SK-N-SH (cell line): ENCODE measurements at regions not wholly inside any gene's neighbourhood (a gene's known extent, or its start where the extent isn't known, plus 50 kb on each side); places are given as distances from the start of the nearest gene placed in this dataset.
A peak's percentile ranks its signal among the peaks of the same experiment; 100 is the strongest.

Experiments used
- CTCF ChIA-PET: fragments of 300-600, 350-600 bp; formaldehyde crosslinking; extraction: SDS; loops from one replicate; lab custom pipeline; 2021; lab: Yijun Ruan, JAX
- POLR2A ChIA-PET: fragments of 350-600 bp; sonication (Branson Sonifier 250); formaldehyde crosslinking; extraction: SDS; loops from one replicate; lab custom pipeline; 2020; ENCODE audit warnings: antibody characterized with exemption, inconsistent platforms; lab: Yijun Ruan, JAX
- DNase-seq: peaks from one replicate; pipeline ENCODE4 v3.0.0; 2012
- H2AFZ ChIP-seq: fragments of 200-600 bp; sonication (generic); 2 replicates; pipeline ENCODE4 v1.8.1; 2016; ENCODE audit warnings: antibody characterized with exemption, mild to moderate bottlenecking, low read depth
- H3F3A ChIP-seq: fragments of 200-600 bp; sonication (generic); replicated peaks from 2 replicates; pipeline ENCODE3; 2016; ENCODE audit warnings: antibody characterized with exemption, mild to moderate bottlenecking; ENCODE audit not compliant: insufficient read depth
- H3K27ac ChIP-seq, 2 experiments: fragments of 200-500 bp in 1 of 2; fragments of 200-600 bp in 1 of 2; sonication (Bioruptor generic) in 1 of 2; sonication (generic), shearing (Covaris generic) in 1 of 2; 2 replicates each; pipeline versions ENCODE4 v1.5.1 to v1.6.1; 2014 to 2016; ENCODE audit warnings: low read depth in 2 of 2, inconsistent platforms in 1 of 2, low read length in 1 of 2, mild to moderate bottlenecking in 1 of 2, mixed read lengths in 1 of 2
- H3K27me3 ChIP-seq: fragments of 200-600 bp; sonication (generic), shearing (Covaris generic); 2 replicates; pipeline ENCODE4 v1.6.1; 2016; ENCODE audit warnings: mixed run types; ENCODE audit not compliant: insufficient read depth
- H3K36me3 ChIP-seq, 2 experiments: fragments of 200-500 bp in 1 of 2; fragments of 200-600 bp in 1 of 2; sonication (Bioruptor generic) in 1 of 2; sonication (generic) in 1 of 2; replicated peaks in 1 of 2; 2 replicates each; pipeline versions ENCODE3 to v1.5.1; 2014 to 2016; ENCODE audit warnings: low read length in 1 of 2, mild to moderate bottlenecking in 1 of 2; ENCODE audit not compliant: insufficient read depth in 2 of 2, control insufficient read depth in 1 of 2
- H3K4me1 ChIP-seq, 2 experiments: fragments of 200-500 bp in 1 of 2; fragments of 200-600 bp in 1 of 2; sonication (Bioruptor generic) in 1 of 2; sonication (generic), shearing (Covaris generic) in 1 of 2; 2 replicates each; pipeline versions ENCODE4 v1.5.1 to v1.6.1; 2014 to 2016; ENCODE audit warnings: low read depth in 1 of 2, low read length in 1 of 2, mixed run types in 1 of 2; ENCODE audit not compliant: insufficient read depth in 2 of 2, control insufficient read depth in 1 of 2
- H3K4me2 ChIP-seq: fragments of 200-600 bp; sonication (generic), shearing (Covaris generic); 2 replicates; pipeline ENCODE4 v1.6.1; 2017; ENCODE audit warnings: mixed run types
- H3K4me3 ChIP-seq, 2 experiments: fragments of 200-500 bp in 1 of 2; fragments of 200-600 bp in 1 of 2; sonication (Bioruptor generic) in 1 of 2; sonication (generic), shearing (Covaris generic) in 1 of 2; 2 replicates each; pipeline versions ENCODE4 v1.5.1 to v1.8.1; 2014 to 2016; ENCODE audit warnings: low read depth in 2 of 2, inconsistent platforms in 1 of 2, low read length in 1 of 2, mild to moderate bottlenecking in 1 of 2, mixed read lengths in 1 of 2, moderate library complexity in 1 of 2
- H3K79me2 ChIP-seq: fragments of 200-600 bp; sonication (generic); 2 replicates; pipeline ENCODE4 v1.8.1; 2017; ENCODE audit warnings: mild to moderate bottlenecking; ENCODE audit not compliant: insufficient read depth
- H3K9ac ChIP-seq: fragments of 200-600 bp; sonication (generic); 2 replicates; pipeline ENCODE4 v1.6.1; 2017; ENCODE audit warnings: mixed run types
- H3K9me2 ChIP-seq: fragments of 200-600 bp; sonication (generic); 2 replicates; pipeline ENCODE4 v1.6.1; 2017; ENCODE audit warnings: mixed run types
- H3K9me3 ChIP-seq: fragments of 200-600 bp; sonication (generic); 2 replicates; pipeline ENCODE4 v1.6.1; 2017; ENCODE audit warnings: mixed run types, mild to moderate bottlenecking, moderate library complexity
- H4K20me1 ChIP-seq: fragments of 200-600 bp; sonication (generic); 2 replicates; pipeline ENCODE4 v1.6.1; 2017; ENCODE audit warnings: mild to moderate bottlenecking, mixed run types; ENCODE audit not compliant: insufficient read depth
- ELF1 ChIP-seq: IDR thresholded peaks from 2 replicates; pipeline ENCODE4 v1.4.0; 2012
- EP300 ChIP-seq, 2 experiments: IDR thresholded peaks; 2 replicates each; pipeline versions ENCODE4 v1.4.0 to v1.6.1; 2012; ENCODE audit warnings: borderline replicate concordance in 1 of 2, low read depth in 1 of 2, low read length in 1 of 2
- FOXJ3 ChIP-seq: sonication (generic); formaldehyde crosslinking; IDR thresholded peaks from 2 replicates; pipeline ENCODE4 v1.5.1; 2020; ENCODE audit warnings: mild to moderate bottlenecking, missing genetic modification reagents
- FOXM1 ChIP-seq: IDR thresholded peaks from 2 replicates; pipeline ENCODE4 v1.4.0; 2012; ENCODE audit warnings: low read depth, mild to moderate bottlenecking
- GATA2 ChIP-seq: sonication (generic); formaldehyde crosslinking; IDR thresholded peaks from 2 replicates; pipeline ENCODE4 v1.5.0; 2020; ENCODE audit warnings: mild to moderate bottlenecking, missing genetic modification reagents
- JUND ChIP-seq: IDR thresholded peaks from 2 replicates; pipeline ENCODE4 v1.4.0; 2012
- MAX ChIP-seq: IDR thresholded peaks from 2 replicates; pipeline ENCODE4 v1.4.0; 2012; ENCODE audit warnings: low read depth
- MEF2A ChIP-seq: IDR thresholded peaks from 2 replicates; pipeline ENCODE4 v1.4.0; 2012; ENCODE audit warnings: low read depth, borderline replicate concordance
- MXI1 ChIP-seq: IDR thresholded peaks from 2 replicates; pipeline ENCODE4 v1.6.1; 2012; ENCODE audit warnings: mild to moderate bottlenecking, low read depth, low read length, improper control_type of control experiment
- NRF1 ChIP-seq: IDR thresholded peaks from 2 replicates; pipeline ENCODE4 v1.6.1; 2012; ENCODE audit warnings: low read depth, mild to moderate bottlenecking, low read length
- POLR2AphosphoS5 ChIP-seq: IDR thresholded peaks from 2 replicates; pipeline ENCODE4 v1.6.1; 2012; ENCODE audit warnings: low read depth, low read length
- RAD21 ChIP-seq: IDR thresholded peaks from 2 replicates; pipeline ENCODE4 v1.6.1; 2012; ENCODE audit warnings: mild to moderate bottlenecking, low read length
- RCOR1 ChIP-seq: fragments of 150-350 bp; IDR thresholded peaks from 2 replicates; pipeline ENCODE4 v1.6.1; 2017; ENCODE audit warnings: antibody characterized with exemption, low read length
- RFX5 ChIP-seq: IDR thresholded peaks from 2 replicates; pipeline ENCODE4 v1.6.1; 2012; ENCODE audit warnings: mild to moderate bottlenecking, improper control_type of control experiment, low read length
- RXRA ChIP-seq: IDR thresholded peaks from 2 replicates; pipeline ENCODE4 v1.4.0; 2012; ENCODE audit warnings: low read depth, mild to moderate bottlenecking, borderline replicate concordance
- SMC3 ChIP-seq: IDR thresholded peaks from 2 replicates; pipeline ENCODE4 v1.6.1; 2012; ENCODE audit warnings: low read depth, low read length, improper control_type of control experiment
- TAF1 ChIP-seq: IDR thresholded peaks from 2 replicates; pipeline ENCODE4 v1.6.1; 2012; ENCODE audit warnings: low read depth, mild to moderate bottlenecking, low read length, moderate library complexity, borderline replicate concordance
- TCF12 ChIP-seq: IDR thresholded peaks from 2 replicates; pipeline ENCODE4 v1.4.0; 2012
- TEAD4 ChIP-seq: IDR thresholded peaks from 2 replicates; pipeline ENCODE4 v1.4.0; 2012; ENCODE audit warnings: mild to moderate bottlenecking, borderline replicate concordance; ENCODE audit not compliant: insufficient read depth
- ZBTB33 ChIP-seq: IDR thresholded peaks from 2 replicates; pipeline ENCODE4 v1.4.0; 2012; ENCODE audit warnings: low read depth, borderline replicate concordance
- WGBS: methylation state at CpG from one replicate; pipeline ENCODE4 v1.1.6; 2017; ENCODE audit warnings: low lambda C conversion rate; 5-methylcytosine and 5-hydroxymethylcytosine counted together

GRCh38 chr9:8183618-8184017 is 384.0 kb upstream of the DMAC1 start:
- Histone ChIP-seq H3K27me3 (no peaks in the 10 kb centered on the region), H3K79me2 (no peaks in the 10 kb centered on the region), H2AFZ (no peak overlapping the region), H3K36me3 (no peaks in the 10 kb centered on the region), H3K9ac (no peak overlapping the region), H3K27ac (no peak overlapping the region), H3K9me3 (no peaks in the 10 kb centered on the region), H3K4me1 (peaks cover 0 to 7% of the 10 kb centered on the region in 2 experiments; a peak in 2 of 4 replicates), H3K4me2 (no peak overlapping the region), H3K9me2 (no peaks in the 10 kb centered on the region), H3F3A (no peaks in the 10 kb centered on the region), H4K20me1 (no peaks in the 10 kb centered on the region), H3K4me3 (no peak overlapping the region)
- TF ChIP-seq JUND = no peak
- TF ChIP-seq MXI1 = no peak
- no peak for TF ChIP-seq POLR2AphosphoS5
- TF ChIP-seq TEAD4 = no peak
- no peak for TF ChIP-seq RFX5
- no peak for TF ChIP-seq ZBTB33
- TF ChIP-seq MAX = no peak
- no peak for TF ChIP-seq NRF1
- TF ChIP-seq SMC3 = no peak
- TF ChIP-seq MEF2A = no peak
- TF ChIP-seq FOXM1 = no peak
- TF ChIP-seq GATA2 (CRISPR knock-in tag) = no peak
- no peak for TF ChIP-seq TCF12
- TF ChIP-seq TAF1 = no peak
- TF ChIP-seq ELF1 = no peak
- no peak for TF ChIP-seq RXRA
- TF ChIP-seq RAD21 = no peak
- DNase-seq = no peak
- WGBS = 36% methylated on average over 3 of the region's 3 CpGs
- ChIA-PET POLR2A (no interaction called here), CTCF (no interaction called here)

- H3K36me3 ChIP-seq = no peaks in the 10 kb centered on the region
- peak in 1 of 2 experiments; percentile 81; a peak in 2 of 4 replicates for TF ChIP-seq EP300 (IDR thresholded peaks at IDR 0.05; ENCODE audit: borderline replicate concordance in 1 of 2, low read depth in 1 of 2, low read length in 1 of 2)
- peak; percentile 55 for TF ChIP-seq FOXJ3 (CRISPR knock-in tag)
- TF ChIP-seq RAD21 = peak; percentile 39
- peak; percentile 82 for TF ChIP-seq GATA2 (CRISPR knock-in tag)
- no peak for TF ChIP-seq RXRA
- TF ChIP-seq RCOR1 = peak; percentile 63; the same call in 1 of the 2 replicates
- H3K4me1 ChIP-seq = peaks cover 0 to 7% of the 10 kb centered on the region in 2 experiments; a peak in 1 of 4 replicates
- H3K4me3 ChIP-seq = no peak overlapping the region
- CTCF ChIA-PET = interaction anchor here (0.8 to 2.5 kb wide), 4 partner anchors 9 to 716 kb away, joined by 4 to 8 read pairs (median 6); no protein-coding TSS in a partner anchor
- peak overlapping the region in 1 of 2 experiments; percentile 97; a peak in 2 of 4 replicates for H3K27ac ChIP-seq
- WGBS = 5% methylated on average over 3 of the region's 3 CpGs
- POLR2A ChIA-PET = no interaction called here
- H3K79me2 ChIP-seq = no peaks in the 10 kb centered on the region
- no peaks in the 10 kb centered on the region for H3K27me3 ChIP-seq
- H3K9me2 ChIP-seq = no peaks in the 10 kb centered on the region
- no peak overlapping the region for H3K9ac ChIP-seq
- DNase-seq = peak; percentile 10
- no peak overlapping the region for H2AFZ ChIP-seq
- no peaks in the 10 kb centered on the region for H4K20me1 ChIP-seq
- H3K9me3 ChIP-seq = no peaks in the 10 kb centered on the region
- H3F3A ChIP-seq = no peaks in the 10 kb centered on the region
- no peak overlapping the region for H3K4me2 ChIP-seq
Observed at GRCh38 chr9:8179381-8180053, 379.9 kb upstream of the DMAC1 start.
